Middle frontal gyrus (tissue), 1 donor: ENCODE measurements at regions not wholly inside any gene's neighbourhood (a gene's known extent, or its start where the extent isn't known, plus 50 kb on each side); places are given as distances from the start of the nearest gene placed in this dataset.
"Not testable (repeated sequence)": the region's sequence is repeated elsewhere in the genome, so short reads cannot be mapped to it uniquely, and the experiment has no call there.

Experiments
- DNase-seq: peaks from one replicate; pipeline ENCODE4 v3.0.0-alpha.2; 2015; ENCODE audit warnings: low spot score; ENCODE audit errors: extremely low spot score

GRCh38 chr1:120664376-120665249, 59.1 kb upstream of the NBPF26 start:
- DNase-seq, result not testable (repeated sequence)

GRCh38 chr1:120665250-120665577, 58.5 kb upstream of the NBPF26 start:
- not testable (repeated sequence) for DNase-seq

- not testable (repeated sequence) for DNase-seq
Observed at GRCh38 chr1:120668187-120668586, 55.6 kb upstream of the NBPF26 start.
